Stimulated activated CD8-positive, alpha-beta memory T cell treated with anti-CD3 and anti-CD28 coated beads, Interleukin-4, amount 100 ng/mL, for 4 hours (primary cell): ENCODE measurements at regions not wholly inside any gene's neighbourhood (a gene's known extent, or its start where the extent isn't known, plus 50 kb on each side); places are given as distances from the start of the nearest gene placed in this dataset.
"Not testable (repeated sequence)": the region's sequence is repeated elsewhere in the genome, so short reads cannot be mapped to it uniquely, and the experiment has no call there.

Experiments
- DNase-seq, 2 donors: peaks; one replicate each; pipeline ENCODE4 v3.0.0-alpha.2; 2020; ENCODE audit warnings: low read depth in 2 of 2, low spot score in 1 of 2

DNA sequence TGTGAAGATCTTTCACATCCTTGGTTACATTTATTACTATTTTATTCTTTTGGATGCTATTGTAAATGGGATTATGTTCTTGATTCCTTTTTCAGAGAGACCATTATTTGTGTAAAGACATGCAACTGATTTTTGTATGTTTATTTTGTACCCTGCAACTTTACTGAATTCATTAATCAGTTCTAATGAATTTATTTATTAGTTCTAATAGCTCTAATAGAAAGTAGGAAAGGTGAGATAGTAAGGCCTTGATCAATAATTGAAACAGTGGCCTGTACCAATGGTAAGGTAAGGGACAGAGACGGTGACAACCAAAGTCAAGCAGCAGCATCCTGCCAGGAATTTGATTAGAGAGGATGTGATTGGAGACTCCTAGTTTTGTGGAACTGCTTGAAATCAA, 224.1 kb downstream of the PHLDA1 start:
- DNase-seq = no peak

DNA sequence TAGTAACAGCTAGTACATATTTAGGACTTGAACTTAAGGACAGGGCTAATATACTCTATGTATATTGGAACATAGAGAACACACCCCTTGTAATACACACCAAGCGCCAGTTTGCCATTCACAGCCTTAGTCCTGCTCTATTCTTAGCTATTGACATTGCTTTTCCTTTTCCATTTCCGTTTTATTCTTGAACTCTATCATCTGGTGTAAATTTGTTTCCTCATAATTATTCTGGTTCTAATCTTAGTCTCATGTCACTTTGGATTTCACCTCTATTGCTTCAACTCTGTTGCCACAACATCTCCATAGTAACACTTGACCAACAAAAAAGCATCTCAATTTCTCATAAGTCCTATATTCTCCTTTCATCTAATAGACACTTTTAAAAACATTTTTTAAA, 225.7 kb downstream of the PHLDA1 start:
- no peak for DNase-seq

DNA sequence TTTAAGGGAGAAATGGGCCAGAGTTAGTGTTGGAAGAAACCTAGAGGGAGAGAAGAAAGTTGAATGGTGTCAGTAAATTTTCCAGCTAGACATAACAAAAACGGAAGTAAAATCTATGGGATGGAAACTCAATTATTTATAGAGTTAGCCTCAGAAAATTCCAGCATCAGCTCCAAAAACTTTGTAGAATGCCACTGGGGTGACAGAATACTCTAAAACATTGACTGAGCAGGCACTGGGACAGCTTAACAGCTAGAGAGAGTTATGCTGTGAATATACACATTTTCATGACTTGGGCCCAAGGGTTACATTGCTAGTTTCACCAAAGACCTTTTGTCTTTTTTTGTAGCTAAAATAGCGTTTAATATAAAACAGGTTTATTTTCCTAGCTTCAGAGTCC, 226.3 kb downstream of the PHLDA1 start:
- no peak for DNase-seq

DNA sequence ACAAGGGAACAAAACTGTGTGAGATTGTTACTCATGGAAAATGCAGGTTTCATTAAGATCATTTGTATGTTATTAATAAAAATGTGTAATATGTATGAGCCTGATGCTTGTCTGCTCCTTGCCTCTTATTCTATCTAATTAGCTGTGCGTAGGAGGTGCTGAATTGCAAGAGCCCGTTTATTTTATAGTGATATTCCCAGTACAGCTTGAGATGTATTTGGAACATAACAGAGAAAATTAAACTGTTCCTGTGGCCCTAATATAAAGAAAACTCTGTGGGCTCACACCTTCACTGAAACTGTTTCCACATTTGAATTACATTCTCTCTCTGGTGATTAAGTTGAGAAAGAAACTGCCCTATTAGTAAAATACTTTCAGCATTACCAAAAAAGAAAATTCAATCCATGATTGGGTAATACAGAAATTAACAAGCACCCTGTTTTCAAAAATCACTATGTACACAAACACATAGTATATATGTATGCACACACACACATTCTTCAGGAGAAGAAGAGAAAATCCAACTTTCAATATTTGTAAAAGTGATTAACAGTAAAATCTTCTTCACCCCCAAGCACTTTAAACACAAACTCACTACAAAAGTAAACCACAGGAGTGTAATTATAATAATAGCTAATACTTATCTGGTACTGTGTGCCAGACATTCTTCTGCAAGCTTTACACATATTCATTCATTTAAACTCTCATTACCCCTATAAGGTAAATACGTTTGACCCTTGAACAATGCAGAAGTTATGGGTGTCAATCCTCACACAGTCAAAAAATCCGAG, 233.2 kb downstream of the PHLDA1 start:
- DNase-seq = no peak

DNA sequence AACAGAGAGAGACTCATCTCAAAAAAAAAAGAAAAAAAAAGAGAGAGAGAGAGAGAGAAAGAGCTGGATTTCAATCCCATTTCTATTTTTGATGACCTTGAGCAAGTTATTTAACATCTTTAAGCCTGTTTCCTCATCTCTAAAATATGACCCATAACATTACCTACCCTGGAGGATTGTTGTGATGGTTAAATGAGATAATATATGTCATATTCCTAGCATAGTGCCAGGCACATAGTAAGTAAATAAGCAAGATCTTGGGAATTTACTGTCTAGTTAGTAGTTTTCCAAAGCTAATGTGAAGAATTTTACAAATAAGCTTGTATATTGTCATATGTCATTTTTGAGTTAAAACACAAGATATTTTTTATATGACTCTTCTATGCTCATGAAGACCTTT, 236.5 kb downstream of the PHLDA1 start:
- DNase-seq = no peak

DNA sequence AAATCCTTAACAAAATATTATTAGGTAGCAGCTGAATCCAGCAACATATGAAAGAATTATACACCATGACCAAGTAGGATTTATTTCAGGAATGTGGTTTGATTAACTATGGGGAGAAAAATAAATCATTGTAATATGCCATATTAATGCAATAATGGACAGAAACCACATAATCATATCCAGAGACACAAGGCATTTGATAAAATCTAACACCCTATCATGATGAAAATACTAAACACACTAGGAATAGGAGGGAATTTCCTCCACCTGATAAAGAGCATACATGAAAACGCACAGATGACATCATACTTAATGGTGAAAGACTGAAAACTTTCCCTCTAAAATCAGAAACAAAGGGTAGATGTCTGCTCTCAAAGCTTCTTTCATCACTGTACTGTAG, 238.9 kb downstream of the PHLDA1 start:
- no peak for DNase-seq

DNA sequence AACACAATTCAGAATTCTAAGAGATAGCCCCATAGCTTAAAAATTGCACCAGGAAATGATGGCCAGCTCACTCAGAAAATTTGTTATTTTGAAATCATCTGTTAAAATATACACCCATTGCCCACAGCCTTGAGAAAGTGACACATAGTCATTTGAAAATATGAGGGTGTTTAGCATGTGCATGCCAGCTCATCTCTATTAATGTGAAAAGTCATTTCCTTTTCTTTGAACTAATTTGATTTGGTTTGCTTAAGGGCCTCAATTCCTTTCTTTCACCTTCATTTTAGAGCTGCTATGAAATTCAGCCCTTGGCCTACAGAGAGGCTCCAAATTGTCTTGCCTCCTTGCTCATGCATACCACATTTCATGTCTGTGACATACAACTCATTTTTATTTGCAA, 241.4 kb downstream of the PHLDA1 start:
- no peak for DNase-seq

DNA sequence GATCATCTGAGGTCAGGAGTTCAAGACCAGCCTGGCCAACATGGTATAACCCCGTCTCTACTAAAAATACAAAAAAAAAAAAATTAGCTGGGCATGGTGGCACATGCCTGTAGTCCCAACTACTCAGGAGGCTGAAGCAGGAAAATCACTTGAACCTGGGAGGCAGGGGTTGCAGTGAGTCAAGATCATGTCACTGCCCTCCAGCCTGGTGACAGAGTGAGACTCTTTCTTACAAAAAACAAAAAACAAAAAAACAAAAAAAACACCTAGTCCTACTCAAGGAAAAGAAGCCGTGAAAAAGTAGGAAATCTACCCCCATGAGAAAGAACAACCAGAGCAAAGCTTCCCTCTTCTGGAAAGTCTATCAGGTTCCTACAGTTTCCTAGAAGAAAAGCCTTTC, 244.4 kb downstream of the PHLDA1 start:
- DNase-seq = not testable (repeated sequence)

DNA sequence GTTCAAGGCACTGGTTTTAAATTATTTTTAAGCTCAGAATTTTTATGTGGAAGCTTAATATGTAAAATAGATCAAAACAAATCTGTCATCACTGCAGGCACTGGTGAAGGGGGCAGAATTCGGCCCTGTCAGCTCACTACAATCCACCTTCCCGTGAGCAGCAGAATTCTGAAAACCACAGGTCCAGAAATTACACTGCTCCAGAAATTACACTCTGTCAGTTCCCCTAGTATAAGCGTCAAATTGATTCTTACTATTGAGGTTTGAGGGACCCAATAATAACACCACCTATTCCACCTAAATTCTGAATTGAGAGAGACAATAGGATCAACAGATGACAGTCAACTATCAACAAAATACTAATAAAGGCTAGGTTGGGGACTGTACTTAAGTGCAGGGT, 245.5 kb downstream of the PHLDA1 start:
- DNase-seq = no peak

DNA sequence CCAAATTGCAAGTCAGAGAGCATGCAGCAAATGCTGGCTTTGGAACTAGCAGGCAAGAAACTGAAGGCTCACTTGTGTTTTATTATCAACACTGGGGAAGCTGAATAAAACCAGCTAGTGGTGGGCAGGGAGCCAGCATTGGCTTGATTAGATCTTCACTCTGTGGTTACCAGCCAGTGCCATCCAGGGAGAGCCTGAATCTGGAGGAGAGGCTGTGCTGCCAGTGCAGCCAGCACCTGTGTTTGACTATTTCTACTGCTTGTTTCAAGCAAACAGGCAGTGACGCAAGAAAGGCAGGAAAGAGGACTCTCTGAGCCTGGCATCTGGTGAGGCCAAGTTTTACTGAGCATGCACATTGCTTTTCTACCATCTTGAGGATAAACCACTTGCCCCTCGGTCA, 247.0 kb downstream of the PHLDA1 start:
- no peak for DNase-seq

DNA sequence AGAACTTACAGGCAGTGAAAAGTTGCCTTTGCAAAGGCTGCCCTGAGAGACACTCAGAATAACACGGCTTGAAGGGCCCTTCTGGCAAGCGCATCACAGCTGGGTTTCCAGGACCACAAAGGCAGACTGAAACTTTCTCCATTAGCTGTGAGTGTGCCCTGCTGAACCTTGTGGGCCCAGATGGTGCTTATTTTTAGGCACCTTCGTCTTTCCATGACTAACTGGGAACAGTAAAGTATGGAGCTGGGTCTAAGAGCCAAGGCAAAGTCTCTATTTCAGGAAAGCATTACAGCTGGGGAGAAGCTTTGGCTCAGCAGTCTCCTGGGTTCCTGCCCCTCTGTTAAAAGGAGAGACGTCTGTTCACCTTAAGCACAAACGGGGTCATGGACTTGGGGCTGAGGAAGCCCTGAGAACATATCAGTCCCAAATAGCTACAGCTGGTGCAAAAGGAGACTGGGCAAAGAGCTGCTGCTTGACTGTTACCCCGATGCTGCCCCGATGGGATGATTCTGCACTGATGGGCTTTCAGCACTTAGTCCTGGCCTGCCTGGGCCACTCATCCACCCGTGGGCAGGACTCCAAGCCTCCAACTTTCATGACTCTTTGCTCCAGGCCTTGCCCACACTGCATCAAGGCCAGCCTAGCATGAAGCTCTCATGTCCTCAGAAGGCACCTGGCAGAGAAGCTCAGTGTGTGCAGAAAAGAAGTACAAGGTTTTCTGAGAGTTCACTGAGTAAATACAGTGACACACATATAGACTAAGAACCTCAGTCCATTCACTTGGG, 248.3 kb downstream of the PHLDA1 start:
- DNase-seq = no peak

DNA sequence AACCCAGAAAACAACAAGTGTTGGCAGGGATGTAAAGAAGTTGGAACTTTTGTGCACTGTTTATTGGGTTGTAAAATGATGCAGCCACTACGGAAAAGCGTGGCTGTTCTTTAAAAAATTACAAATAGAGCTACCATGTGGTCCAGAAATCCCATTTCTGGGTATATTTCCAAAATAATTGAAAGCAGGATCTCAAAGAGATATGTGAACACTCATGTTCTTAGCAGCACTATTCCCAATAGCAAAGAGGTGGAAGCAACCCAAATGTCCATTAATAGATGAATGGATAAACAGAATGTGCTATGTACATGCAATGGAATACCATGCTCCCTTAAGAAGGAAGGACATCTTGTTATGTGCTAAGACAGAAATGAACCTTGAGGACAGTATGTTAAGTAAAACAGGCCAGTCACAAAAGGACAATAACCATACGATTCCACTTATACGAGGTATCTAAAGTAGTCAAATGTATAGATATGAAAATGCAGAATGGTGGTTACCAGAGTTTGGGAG, 249.5 kb downstream of the PHLDA1 start:
- no peak for DNase-seq

DNA sequence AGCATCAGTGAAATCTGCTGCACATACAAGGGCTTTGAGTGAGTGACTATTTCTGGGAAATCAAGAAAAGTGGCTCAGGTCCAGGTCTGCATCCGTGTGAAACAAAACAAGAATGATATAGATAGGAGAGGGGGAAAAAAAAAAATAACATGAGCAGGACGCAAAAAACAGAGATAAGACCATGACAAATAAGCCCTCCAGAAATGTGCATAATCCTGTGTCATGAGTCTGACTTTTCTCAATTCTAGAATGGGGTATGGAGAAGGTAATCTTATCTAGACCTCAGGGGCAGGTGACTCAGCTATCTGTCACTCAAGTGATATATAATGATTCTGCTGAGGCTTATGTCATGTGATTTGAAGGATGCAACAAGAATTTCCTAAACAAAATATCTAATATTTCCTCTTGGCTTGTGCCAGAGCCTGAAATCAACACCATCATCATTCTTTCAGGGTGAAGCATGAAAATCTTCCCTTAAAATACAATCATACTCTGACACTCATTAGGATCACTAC, 250.0 kb downstream of the PHLDA1 start:
- no peak for DNase-seq

DNA sequence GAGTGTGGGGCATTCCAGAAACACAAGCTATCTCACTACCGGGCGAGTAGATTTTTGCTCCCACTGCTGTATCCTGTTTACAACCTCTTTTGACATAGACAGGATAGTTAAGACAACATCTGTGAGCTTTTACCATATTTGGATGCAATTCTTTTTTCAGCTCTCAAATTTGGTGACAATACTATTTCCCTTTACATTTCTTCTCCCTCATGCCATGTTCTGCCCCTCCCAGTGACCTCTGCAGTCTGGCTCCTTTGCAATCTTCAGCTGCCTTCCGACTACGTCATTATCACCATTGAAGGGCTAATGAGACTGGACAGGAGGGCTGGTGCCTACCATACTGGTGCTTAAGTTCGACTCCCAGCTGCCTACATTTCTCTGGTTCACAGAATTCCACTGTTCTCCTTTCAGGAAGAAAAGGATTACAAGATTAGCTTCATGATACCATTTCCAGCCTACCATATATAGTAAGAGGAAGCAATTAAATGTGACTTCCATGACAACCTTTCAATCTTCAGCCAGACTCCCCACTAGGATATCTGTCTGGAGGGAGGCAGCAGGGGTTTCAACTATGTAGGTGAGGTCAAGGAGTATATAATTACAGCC, 251.6 kb downstream of the PHLDA1 start:
- no peak for DNase-seq

DNA sequence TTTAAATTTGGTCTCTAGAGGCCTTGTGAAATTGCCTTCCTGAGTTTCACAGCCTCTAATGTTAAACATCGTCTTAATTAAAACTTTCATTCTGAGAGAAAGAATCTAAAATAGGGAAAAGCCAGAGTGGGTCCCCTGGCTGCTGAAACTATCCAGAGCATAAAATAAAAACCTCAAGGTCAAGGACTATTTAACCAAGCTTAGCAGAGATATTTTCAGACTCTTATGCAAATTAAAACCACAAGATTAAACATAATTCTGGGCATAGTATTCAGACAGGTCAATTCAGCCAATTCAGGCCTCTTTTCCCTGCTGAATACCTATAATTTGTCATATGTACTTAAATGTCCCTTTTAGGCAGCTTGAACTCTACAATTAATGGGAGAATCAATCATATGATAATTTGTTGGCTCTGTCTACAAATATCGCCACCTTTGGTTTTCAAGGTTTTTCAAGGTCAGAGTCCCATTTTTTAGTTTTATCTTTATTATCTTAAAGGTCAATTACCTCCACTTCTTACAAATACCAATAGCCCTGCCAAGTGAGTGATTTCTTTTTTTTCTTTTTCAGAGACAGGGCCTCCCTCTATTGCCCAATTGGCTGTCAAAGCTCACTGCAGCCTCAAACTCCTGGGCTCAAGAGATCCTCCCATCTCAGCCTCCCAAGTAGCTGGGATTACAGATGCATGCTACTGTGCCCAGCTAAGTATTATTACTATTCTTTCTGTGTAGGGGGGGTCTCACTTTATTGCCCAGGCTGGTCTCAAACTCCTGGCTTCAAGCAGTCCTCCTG, 257.1 kb downstream of the PHLDA1 start:
- DNase-seq = no peak

DNA sequence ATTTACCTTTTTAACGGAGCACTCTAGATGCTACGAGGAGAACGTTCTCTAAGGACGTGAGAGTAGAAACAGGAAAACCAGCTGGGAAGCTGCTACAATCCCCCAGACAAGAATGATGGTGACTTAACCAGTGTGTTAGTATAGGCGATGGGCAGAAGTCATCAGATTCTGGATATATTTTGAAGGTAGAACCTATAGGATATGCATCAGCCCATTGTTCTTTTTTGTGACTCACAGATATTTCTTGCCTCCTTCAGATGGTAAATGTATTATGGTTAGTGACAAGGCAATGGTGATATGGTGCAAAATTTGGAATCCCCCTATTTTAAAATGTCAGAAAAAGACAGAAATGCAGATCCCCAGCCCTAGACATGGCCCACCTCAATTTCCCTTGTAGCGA, 258.2 kb downstream of the PHLDA1 start:
- DNase-seq = no peak

DNA sequence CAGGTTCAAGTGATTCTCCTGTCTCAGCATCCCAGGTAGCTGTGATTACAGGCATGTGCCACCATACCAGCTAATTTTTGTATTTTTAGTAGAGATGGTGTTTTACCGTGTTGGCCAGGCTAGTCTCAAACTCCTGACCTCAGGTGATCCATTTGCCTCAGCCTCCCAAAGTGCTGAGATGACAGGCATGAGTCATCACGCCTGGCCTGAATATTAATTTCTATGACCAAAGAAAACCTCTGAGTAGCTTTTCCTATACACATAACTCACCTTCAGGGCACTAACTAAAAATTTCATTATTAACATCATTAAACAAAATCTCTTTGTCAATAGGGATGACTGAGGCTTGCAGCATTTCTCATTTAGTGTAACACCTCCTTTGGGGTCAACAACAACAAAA, 259.6 kb upstream of the KRR1 start:
- DNase-seq = no peak

DNA sequence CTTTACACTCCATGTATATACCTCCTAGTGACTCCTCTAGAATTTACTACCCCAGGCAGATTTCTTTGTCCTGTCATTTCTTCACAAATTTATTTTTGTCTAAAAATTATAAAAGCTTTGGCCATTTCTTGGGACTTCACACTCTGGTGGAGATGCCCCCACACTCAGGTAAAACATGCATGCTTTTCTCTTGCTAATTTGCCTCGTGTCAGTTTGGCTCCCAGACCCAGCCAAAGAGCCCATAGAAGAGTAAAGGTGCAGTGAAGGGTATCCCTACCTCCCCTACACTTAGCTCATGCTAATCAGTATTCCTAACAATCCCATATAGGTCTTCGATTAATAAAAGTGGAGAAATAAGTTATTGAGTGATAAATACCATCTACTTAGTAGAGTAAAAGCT, 256.5 kb upstream of the KRR1 start:
- no peak for DNase-seq

DNA sequence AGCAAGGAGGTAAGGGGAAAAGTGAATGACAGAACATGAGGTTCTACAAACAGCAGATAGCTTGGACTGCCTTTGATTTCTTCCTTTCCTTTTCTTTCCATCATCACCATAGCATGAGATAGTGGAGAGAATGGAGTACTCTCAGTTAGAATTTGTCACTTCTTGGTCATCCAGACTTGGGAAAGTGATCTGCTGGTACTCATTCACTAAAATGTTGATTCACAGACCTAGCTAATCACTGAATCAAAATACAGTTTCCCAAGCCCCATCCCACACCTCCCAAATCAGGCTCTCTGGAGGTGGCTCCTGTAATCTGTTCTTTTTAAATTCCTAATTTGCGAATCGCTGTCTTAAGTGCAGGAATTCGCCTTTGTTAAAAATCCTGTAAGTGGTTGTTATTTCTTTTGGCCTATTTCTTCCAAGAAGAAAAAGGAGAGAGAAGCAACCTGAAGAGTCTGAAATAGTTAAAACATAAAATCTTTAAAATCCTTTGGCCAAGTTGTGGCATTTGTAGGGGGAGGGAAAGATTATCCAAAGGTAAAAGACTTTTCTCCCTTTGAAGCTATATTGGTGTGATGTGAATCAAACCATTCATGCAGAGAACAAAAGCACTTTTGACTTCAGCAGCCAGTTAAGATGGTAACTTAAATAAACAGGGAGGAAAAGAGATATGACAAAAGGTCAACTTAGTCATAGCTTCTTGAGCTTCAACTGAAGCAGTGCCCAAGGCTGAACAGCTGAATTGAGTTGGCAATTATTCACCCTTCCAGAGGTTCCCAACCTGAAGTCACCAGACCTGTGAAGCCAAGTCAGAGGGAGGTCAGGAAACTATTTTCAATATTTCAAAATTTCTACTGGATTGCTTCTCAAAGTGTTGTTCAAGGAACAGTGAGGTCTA, 255.1 kb upstream of the KRR1 start:
- DNase-seq = no peak
